Karpas-422 (cell line): ENCODE measurements at regions not wholly inside any gene's neighbourhood (a gene's known extent, or its start where the extent isn't known, plus 50 kb on each side); places are given as distances from the start of the nearest gene placed in this dataset.
"Not testable (repeated sequence)": the region's sequence is repeated elsewhere in the genome, so short reads cannot be mapped to it uniquely, and the experiment has no call there.

Source experiments
- DNase-seq: peaks from one replicate; pipeline ENCODE4 v3.0.0-alpha.2; 2015
- H2AFZ ChIP-seq: fragments of 200-600 bp; sonication (generic); 2 replicates; pipeline ENCODE4 v1.6.1; 2014; ENCODE audit warnings: antibody characterized with exemption, low read length, mixed read lengths
- H3K27ac ChIP-seq: fragments of 200-600 bp; sonication (generic); 2 replicates; pipeline ENCODE4 v1.5.1; 2014; ENCODE audit warnings: mild to moderate bottlenecking, low read length, moderate library complexity
- H3K27me3 ChIP-seq: fragments of 200-600 bp; sonication (generic); 2 replicates; pipeline ENCODE4 v1.6.1; 2014; ENCODE audit warnings: low read length, mixed read lengths
- H3K36me3 ChIP-seq: fragments of 200-600 bp; sonication (generic); 2 replicates; pipeline ENCODE4 v1.6.1; 2014; ENCODE audit warnings: low read length, mixed read lengths; ENCODE audit not compliant: insufficient read depth
- H3K4me1 ChIP-seq: fragments of 200-600 bp; sonication (generic); 2 replicates; pipeline ENCODE4 v1.6.1; 2014; ENCODE audit warnings: mild to moderate bottlenecking, low read length, mixed read lengths
- H3K4me2 ChIP-seq: fragments of 200-600 bp; sonication (generic); 2 replicates; pipeline ENCODE4 v1.6.1; 2014; ENCODE audit warnings: low read length, low read depth, mild to moderate bottlenecking; ENCODE audit not compliant: poor library complexity, severe bottlenecking
- H3K4me3 ChIP-seq: fragments of 200-600 bp; sonication (generic); 2 replicates; pipeline ENCODE4 v1.5.1; 2014; ENCODE audit warnings: mild to moderate bottlenecking, antibody characterized with exemption, low read length, mixed read lengths
- H3K79me2 ChIP-seq: fragments of 200-600 bp; sonication (generic); 2 replicates; pipeline ENCODE4 v1.6.1; 2014; ENCODE audit warnings: mild to moderate bottlenecking, low read length, mixed read lengths
- H3K9ac ChIP-seq: fragments of 200-600 bp; sonication (generic); 2 replicates; pipeline ENCODE4 v1.6.0; 2014; ENCODE audit warnings: low read length
- H3K9me2 ChIP-seq: fragments of 200-600 bp; sonication (generic), shearing (Covaris generic); replicated peaks from 2 replicates; pipeline ENCODE4 v1.6.0; 2014; ENCODE audit warnings: mild to moderate bottlenecking, low read length, moderate library complexity; ENCODE audit not compliant: insufficient read depth
- H3K9me3 ChIP-seq: fragments of 300-700, 200-600 bp; sonication (generic); 2 replicates; pipeline ENCODE4 v1.6.1; 2014; ENCODE audit warnings: low read length, mixed read lengths
- H4K20me1 ChIP-seq: fragments of 200-600 bp; sonication (generic); 2 replicates; pipeline ENCODE4 v1.6.1; 2014; ENCODE audit warnings: mild to moderate bottlenecking, antibody characterized with exemption, low read length, low read depth; ENCODE audit not compliant: insufficient read depth

- Histone ChIP-seq H2AFZ (no peak overlapping the region; the same call in 1 of the 2 replicates), H3K36me3 (peaks cover 7% of the 10 kb centered on the region; the same call in 1 of the 2 replicates), H3K27ac (peak overlapping the region; percentile 39), H3K9me2 (no peaks in the 10 kb centered on the region), H3K27me3 (no peaks in the 10 kb centered on the region), H3K9me3 (no peaks in the 10 kb centered on the region), H3K4me2 (peak overlapping the region; percentile 27), H3K4me1 (peaks cover 73% of the 10 kb centered on the region), H3K79me2 (no peaks in the 10 kb centered on the region), H3K9ac (peak overlapping the region; percentile 29; the same call in 1 of the 2 replicates), H3K4me3 (no peak overlapping the region), H4K20me1 (no peaks in the 10 kb centered on the region)
- DNase-seq: no peak
Measured at GRCh38 chr3:118637846-118638245, 396.8 kb downstream of the IGSF11 start.

GRCh38 chr3:118641608-118642007 is 393.0 kb downstream of the IGSF11 start:
- Histone ChIP-seq H3K4me2 (peak overlapping the region; percentile 33), H3K9ac (no peak overlapping the region), H4K20me1 (no peaks in the 10 kb centered on the region), H2AFZ (no peak overlapping the region), H3K27me3 (no peaks in the 10 kb centered on the region), H3K4me3 (no peak overlapping the region), H3K27ac (peak overlapping the region; percentile 21; the same call in 1 of the 2 replicates), H3K36me3 (peaks cover 7% of the 10 kb centered on the region; the same call in 1 of the 2 replicates), H3K9me3 (no peaks in the 10 kb centered on the region), H3K9me2 (no peaks in the 10 kb centered on the region), H3K79me2 (no peaks in the 10 kb centered on the region), H3K4me1 (peaks cover 55% of the 10 kb centered on the region)
- peak; percentile 85 for DNase-seq

- Histone ChIP-seq H3K27ac (no peak overlapping the region), H3K36me3 (peaks cover 32% of the 10 kb centered on the region)
Measured at GRCh38 chr3:118671192-118671591, 363.5 kb downstream of the IGSF11 start.

GRCh38 chr3:118675305-118675704 is 359.3 kb downstream of the IGSF11 start:
- DNase-seq: no peak
- Histone ChIP-seq H3K9me2 (no peaks in the 10 kb centered on the region), H3K79me2 (peaks cover 7% of the 10 kb centered on the region), H3K4me2 (no peak overlapping the region), H3K4me3 (no peak overlapping the region), H4K20me1 (no peaks in the 10 kb centered on the region), H3K9me3 (no peaks in the 10 kb centered on the region), H3K9ac (no peak overlapping the region), H2AFZ (no peak overlapping the region), H3K27me3 (no peaks in the 10 kb centered on the region), H3K36me3 (peaks cover 15% of the 10 kb centered on the region; the same call in 1 of the 2 replicates), H3K4me1 (peaks cover 23% of the 10 kb centered on the region), H3K27ac (no peak overlapping the region; the same call in 1 of the 2 replicates)

More at GRCh38 chr3:118671192-118671591, 363.5 kb downstream of the IGSF11 start:
- DNase-seq: no peak
- Histone ChIP-seq H3K9ac (no peak overlapping the region), H3K9me3 (no peaks in the 10 kb centered on the region), H4K20me1 (no peaks in the 10 kb centered on the region), H3K9me2 (no peaks in the 10 kb centered on the region), H3K27me3 (no peaks in the 10 kb centered on the region), H2AFZ (no peak overlapping the region), H3K4me2 (no peak overlapping the region), H3K4me1 (peaks cover 56% of the 10 kb centered on the region), H3K4me3 (no peak overlapping the region), H3K79me2 (peaks cover 13% of the 10 kb centered on the region)

GRCh38 chr3:118678663-118679062 is 356.0 kb downstream of the IGSF11 start:
- H3K27me3 ChIP-seq, H4K20me1 ChIP-seq, H3K4me1 ChIP-seq, H3K9me2 ChIP-seq, H3K4me2 ChIP-seq, H3K9ac ChIP-seq, DNase-seq, H3K4me3 ChIP-seq, H2AFZ ChIP-seq, H3K27ac ChIP-seq, H3K9me3 ChIP-seq: not testable (repeated sequence)
- H3K36me3 ChIP-seq: peaks cover 35% of the 10 kb centered on the region
- peaks cover 19% of the 10 kb centered on the region for H3K79me2 ChIP-seq

- H3K79me2 ChIP-seq: peaks cover 43% of the 10 kb centered on the region
Measured at GRCh38 chr3:118682921-118683320, 351.7 kb downstream of the IGSF11 start.

GRCh38 chr3:118683636-118684035 is 351.0 kb downstream of the IGSF11 start:
- Histone ChIP-seq H3K4me2 (no peak overlapping the region), H3K9me2 (no peaks in the 10 kb centered on the region), H3K79me2 (peaks cover 48% of the 10 kb centered on the region), H3K27me3 (no peaks in the 10 kb centered on the region), H2AFZ (no peak overlapping the region), H3K9ac (no peak overlapping the region), H3K36me3 (peaks cover 58% of the 10 kb centered on the region), H3K9me3 (no peaks in the 10 kb centered on the region), H3K4me1 (peaks cover 19% of the 10 kb centered on the region), H3K27ac (no peak overlapping the region), H3K4me3 (no peak overlapping the region), H4K20me1 (no peaks in the 10 kb centered on the region)
- DNase-seq: no peak

More at GRCh38 chr3:118682921-118683320, 351.7 kb downstream of the IGSF11 start:
- Histone ChIP-seq H3K4me1 (peaks cover 12% of the 10 kb centered on the region), H3K27me3 (no peaks in the 10 kb centered on the region), H2AFZ (no peak overlapping the region), H4K20me1 (no peaks in the 10 kb centered on the region), H3K36me3 (peaks cover 58% of the 10 kb centered on the region), H3K9me2 (no peaks in the 10 kb centered on the region), H3K4me3 (no peak overlapping the region), H3K9ac (no peak overlapping the region), H3K9me3 (no peaks in the 10 kb centered on the region), H3K27ac (no peak overlapping the region), H3K4me2 (no peak overlapping the region)
- no peak for DNase-seq

GRCh38 chr3:118688396-118688884 is 346.2 kb downstream of the IGSF11 start:
- H3K4me2 ChIP-seq: peak overlapping the region; percentile 13
- H3K27ac ChIP-seq: 0 out of 2 replicates have a peak overlapping the region, but pooled peaks have one; percentile 42
- no peak overlapping the region for H3K9ac ChIP-seq
- H3K27me3 ChIP-seq: no peaks in the 10 kb centered on the region
- no peak overlapping the region for H3K4me3 ChIP-seq
- DNase-seq: no peak
- no peak overlapping the region for H2AFZ ChIP-seq
- H3K4me1 ChIP-seq: peaks cover 46% of the 10 kb centered on the region
- H3K36me3 ChIP-seq: peaks cover 36% of the 10 kb centered on the region
- H3K79me2 ChIP-seq: peaks cover 78% of the 10 kb centered on the region
- H3K9me2 ChIP-seq: no peaks in the 10 kb centered on the region
- H3K9me3 ChIP-seq: no peaks in the 10 kb centered on the region
- H4K20me1 ChIP-seq: no peaks in the 10 kb centered on the region
